OCI-LY1 (cell line): ENCODE measurements at regions not wholly inside any gene's neighbourhood (a gene's known extent, or its start where the extent isn't known, plus 50 kb on each side); places are given as distances from the start of the nearest gene placed in this dataset.

ENCODE experiments used
- H2AFZ ChIP-seq: fragments of 200-600 bp; sonication (generic), shearing (Covaris generic); 2 replicates; pipeline ENCODE4 v1.6.0; 2014; ENCODE audit warnings: antibody characterized with exemption, mild to moderate bottlenecking, low read length
- H3F3A ChIP-seq: fragments of 200-600 bp; sonication (generic), shearing (Covaris generic); 2 replicates; pipeline ENCODE4 v1.6.0; 2014; ENCODE audit warnings: mild to moderate bottlenecking, antibody characterized with exemption, low read length, moderate library complexity; ENCODE audit not compliant: insufficient read depth
- H3K27ac ChIP-seq: fragments of 200-600 bp; sonication (generic); 2 replicates; pipeline ENCODE4 v1.5.1; 2014; ENCODE audit warnings: low read length, mixed run types, mild to moderate bottlenecking, low read depth; ENCODE audit not compliant: poor library complexity, severe bottlenecking
- H3K27me3 ChIP-seq: fragments of 200-600 bp; sonication (generic); 2 replicates; pipeline ENCODE4 v1.6.0; 2014; ENCODE audit warnings: antibody characterized with exemption, mild to moderate bottlenecking, low read length, moderate library complexity; ENCODE audit not compliant: insufficient read depth
- H3K36me3 ChIP-seq: fragments of 200-600 bp; sonication (generic); 2 replicates; pipeline ENCODE4 v1.6.1; 2014; ENCODE audit warnings: mild to moderate bottlenecking, antibody characterized with exemption, low read length, moderate library complexity, mixed read lengths; ENCODE audit not compliant: insufficient read depth
- H3K4me1 ChIP-seq: fragments of 200-600 bp; sonication (generic); 2 replicates; pipeline ENCODE4 v1.5.1; 2014; ENCODE audit warnings: mild to moderate bottlenecking, low read length, moderate library complexity; ENCODE audit not compliant: insufficient read depth, severe bottlenecking
- H3K4me2 ChIP-seq: fragments of 200-600 bp; sonication (generic), shearing (Covaris generic); 2 replicates; pipeline ENCODE4 v1.6.1; 2014; ENCODE audit warnings: low read length
- H3K4me3 ChIP-seq: fragments of 200-600 bp; sonication (generic); 2 replicates; pipeline ENCODE4 v1.5.1; 2014; ENCODE audit warnings: low read length, low read depth, mild to moderate bottlenecking, mixed read lengths; ENCODE audit not compliant: poor library complexity, severe bottlenecking
- H3K79me2 ChIP-seq: fragments of 200-600 bp; shearing (Covaris generic); 2 replicates; pipeline ENCODE4 v1.6.1; 2016; ENCODE audit warnings: mixed run types, low read length, mixed read lengths; ENCODE audit not compliant: insufficient read depth
- H3K9ac ChIP-seq: fragments of 200-600 bp; sonication (generic), shearing (Covaris generic); 2 replicates; pipeline ENCODE4 v1.6.1; 2014; ENCODE audit warnings: mild to moderate bottlenecking, low read length, mixed read lengths
- H3K9me2 ChIP-seq: fragments of 200-600 bp; sonication (generic), shearing (Covaris generic); 2 replicates; pipeline ENCODE4 v1.6.1; 2014; ENCODE audit warnings: low read depth, mild to moderate bottlenecking, low read length, mixed read lengths
- H3K9me3 ChIP-seq: fragments of 200-600 bp; shearing (Covaris generic); 2 replicates; pipeline ENCODE4 v1.6.1; 2014; ENCODE audit warnings: low read length, mixed read lengths
- H4K20me1 ChIP-seq: fragments of 200-600 bp; sonication (generic), shearing (Covaris generic); 2 replicates; pipeline ENCODE4 v1.6.0; 2016; ENCODE audit warnings: mild to moderate bottlenecking, low read length; ENCODE audit not compliant: insufficient read depth
- CTCF ChIP-seq: fragments of 200-600 bp; sonication (generic), shearing (Covaris generic); IDR thresholded peaks from 2 replicates; pipeline ENCODE4 v1.5.1; 2017; ENCODE audit warnings: mild to moderate bottlenecking, antibody characterized with exemption, low read length, moderate library complexity, mixed read lengths
- EZH2 ChIP-seq: fragments of 200-600 bp; sonication (generic), shearing (Covaris generic); IDR thresholded peaks from 2 replicates; pipeline ENCODE4 v1.8.0; 2017; ENCODE audit warnings: borderline replicate concordance, mixed run types, mild to moderate bottlenecking, antibody characterized with exemption, low read length, moderate library complexity, mixed read lengths

GRCh38 chr21:28127175-28127785 lies 865.4 kb downstream of the LTN1 start:
- TF ChIP-seq CTCF, result no peak
- no peak for TF ChIP-seq EZH2
- H3K27ac ChIP-seq, result no peak overlapping the region
- H3F3A ChIP-seq, result no peaks in the 10 kb centered on the region
- H4K20me1 ChIP-seq, result no peaks in the 10 kb centered on the region
- H3K4me1 ChIP-seq, result no peaks in the 10 kb centered on the region
- H2AFZ ChIP-seq, result no peak overlapping the region
- no peak overlapping the region for H3K4me3 ChIP-seq
- H3K79me2 ChIP-seq, result no peaks in the 10 kb centered on the region
- H3K9ac ChIP-seq, result no peak overlapping the region
- no peak overlapping the region for H3K4me2 ChIP-seq
- no peaks in the 10 kb centered on the region for H3K36me3 ChIP-seq
- no peaks in the 10 kb centered on the region for H3K27me3 ChIP-seq
- H3K9me3 ChIP-seq, result no peaks in the 10 kb centered on the region
- no peaks in the 10 kb centered on the region for H3K9me2 ChIP-seq

- Histone ChIP-seq H4K20me1 (no peaks in the 10 kb centered on the region), H3K79me2 (no peaks in the 10 kb centered on the region), H3K9ac (no peak overlapping the region), H3K4me2 (no peak overlapping the region), H3K9me3 (no peaks in the 10 kb centered on the region), H3K27me3 (no peaks in the 10 kb centered on the region), H3F3A (no peaks in the 10 kb centered on the region), H2AFZ (no peak overlapping the region), H3K4me1 (no peaks in the 10 kb centered on the region), H3K4me3 (no peak overlapping the region), H3K36me3 (no peaks in the 10 kb centered on the region), H3K9me2 (no peaks in the 10 kb centered on the region), H3K27ac (no peak overlapping the region)
- TF ChIP-seq CTCF, result no peak
- no peak for TF ChIP-seq EZH2
Observed at GRCh38 chr21:28126521-28127174, 866.0 kb downstream of the LTN1 start.

- no peak overlapping the region for H3K27ac ChIP-seq
- H3K4me2 ChIP-seq, result no peak overlapping the region
- no peaks in the 10 kb centered on the region for H3K79me2 ChIP-seq
- H3K36me3 ChIP-seq, result no peaks in the 10 kb centered on the region
- TF ChIP-seq CTCF, result no peak
- TF ChIP-seq EZH2, result no peak
- H3K4me3 ChIP-seq, result no peak overlapping the region
- no peaks in the 10 kb centered on the region for H3F3A ChIP-seq
- H3K9ac ChIP-seq, result no peak overlapping the region
- H4K20me1 ChIP-seq, result no peaks in the 10 kb centered on the region
- H3K9me3 ChIP-seq, result no peaks in the 10 kb centered on the region
- H3K27me3 ChIP-seq, result no peaks in the 10 kb centered on the region
- H3K9me2 ChIP-seq, result no peaks in the 10 kb centered on the region
- H2AFZ ChIP-seq, result no peak overlapping the region
- H3K4me1 ChIP-seq, result no peaks in the 10 kb centered on the region
Observed at GRCh38 chr21:28124541-28124940, 868.1 kb downstream of the LTN1 start.
